ENCODE measurements at regions not wholly inside any gene's neighbourhood (a gene's known extent, or its start where the extent isn't known, plus 50 kb on each side); places are given as distances from the start of the nearest gene placed in this dataset.

- H3K4me3 Mint-ChIP-seq = no peak overlapping the region
- no peaks in the 10 kb centered on the region for H3K9me3 Mint-ChIP-seq
- DNase-seq = no peak
- no peak overlapping the region for H3K27ac Mint-ChIP-seq
- no peaks in the 10 kb centered on the region for H3K36me3 Mint-ChIP-seq (ENCODE audit: low read depth)
- peaks cover 12% of the 10 kb centered on the region for H3K4me1 Mint-ChIP-seq (ENCODE audit: low read depth)
- no peak for TF ChIP-seq CTCF (IDR thresholded peaks at IDR 0.05)
- H3K27me3 Mint-ChIP-seq (ENCODE audit: insufficient read depth) = no peaks in the 10 kb centered on the region
These were observed 326.9 kb upstream of the TNP1 start for GRCh38 chr2:217186668-217187159.

DNA sequence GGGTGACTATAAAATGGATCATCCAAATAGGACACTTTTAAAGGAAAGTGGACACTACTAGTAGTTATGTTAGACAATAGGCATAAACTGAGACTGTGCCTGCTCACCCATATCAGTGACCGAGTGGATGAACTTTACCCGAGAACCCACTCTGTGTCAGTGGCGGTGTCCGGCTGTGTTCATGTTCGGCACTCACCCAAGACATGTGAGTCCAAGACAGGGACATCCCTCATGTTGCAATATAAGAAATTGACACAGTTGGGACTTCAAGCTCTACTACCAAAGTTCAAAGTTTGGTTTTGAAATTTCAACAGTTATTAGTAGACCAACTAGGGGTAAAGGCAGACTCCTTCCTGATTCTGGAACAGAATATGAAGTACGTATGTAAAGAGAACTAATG lies 326.3 kb upstream of the TNP1 start:
- Mint-ChIP-seq H3K9me3 (no peaks in the 10 kb centered on the region), H3K27me3 (ENCODE audit: insufficient read depth) (no peaks in the 10 kb centered on the region), H3K27ac (no peak overlapping the region), H3K4me1 (ENCODE audit: low read depth) (peaks cover 12% of the 10 kb centered on the region), H3K36me3 (ENCODE audit: low read depth) (no peaks in the 10 kb centered on the region), H3K4me3 (no peak overlapping the region)
- no peak for DNase-seq
- no peak for TF ChIP-seq CTCF (IDR thresholded peaks at IDR 0.05)

DNA sequence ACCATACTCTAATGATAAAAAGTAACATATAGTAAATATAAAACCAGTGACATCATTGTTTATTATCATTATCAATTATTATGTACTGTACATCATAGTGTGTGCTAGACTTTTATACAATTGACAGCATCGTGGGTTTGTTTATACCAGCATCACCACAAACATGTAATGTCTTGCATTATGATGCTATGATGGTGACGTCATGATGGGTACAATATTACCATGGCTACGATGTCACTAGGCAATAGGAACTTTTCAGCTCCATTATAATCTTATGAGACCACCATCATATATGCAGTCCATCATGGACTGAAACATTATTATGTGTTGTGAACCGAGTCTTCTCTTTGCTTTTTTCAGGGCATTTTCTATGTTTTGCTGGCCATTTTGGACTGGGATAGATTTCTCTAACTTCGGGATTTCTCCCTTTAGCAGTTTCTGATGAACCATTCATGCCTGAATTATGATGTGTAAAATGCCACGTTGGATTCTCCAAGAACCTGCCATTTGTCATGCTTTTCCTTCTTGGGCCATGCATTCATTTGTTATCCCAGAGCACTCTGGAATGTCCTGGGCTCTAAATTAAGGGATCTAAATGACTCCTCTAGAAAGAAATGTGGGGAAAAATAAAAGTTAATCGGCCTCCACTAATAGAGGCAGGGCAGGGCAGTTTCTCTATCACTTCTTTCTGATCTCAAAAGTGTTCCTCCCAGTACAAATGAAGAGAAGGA lies 325.6 kb upstream of the TNP1 start:
- DNase-seq = no peak
- no peaks in the 10 kb centered on the region for H3K36me3 Mint-ChIP-seq (ENCODE audit: low read depth)
- H3K4me3 Mint-ChIP-seq = no peak overlapping the region
- H3K27me3 Mint-ChIP-seq (ENCODE audit: insufficient read depth) = no peaks in the 10 kb centered on the region
- H3K27ac Mint-ChIP-seq = no peak overlapping the region
- H3K9me3 Mint-ChIP-seq = no peaks in the 10 kb centered on the region
- no peak for TF ChIP-seq CTCF (IDR thresholded peaks at IDR 0.05)
- peaks cover 12% of the 10 kb centered on the region for H3K4me1 Mint-ChIP-seq (ENCODE audit: low read depth)

DNA sequence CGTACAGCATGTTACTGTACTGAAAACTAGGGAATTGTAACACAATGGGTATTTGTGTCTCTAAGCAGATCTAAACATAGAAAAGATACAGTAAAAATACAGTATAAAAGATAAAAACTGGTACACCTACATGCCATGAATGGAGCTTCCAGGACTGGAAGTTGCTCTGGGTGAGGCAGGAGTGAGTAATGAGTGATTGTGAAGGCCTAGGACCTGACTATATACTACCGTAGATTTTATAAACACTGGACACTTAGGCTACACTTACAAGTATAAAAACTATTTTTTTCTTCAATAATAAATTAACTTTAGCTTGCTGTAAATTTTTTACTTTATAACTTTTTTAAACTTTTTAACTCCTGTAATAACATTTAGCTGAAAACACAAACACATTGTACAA lies 324.4 kb upstream of the TNP1 start:
- Mint-ChIP-seq H3K4me3 (no peak overlapping the region), H3K9me3 (no peaks in the 10 kb centered on the region), H3K27ac (no peak overlapping the region), H3K36me3 (ENCODE audit: low read depth) (no peaks in the 10 kb centered on the region), H3K27me3 (ENCODE audit: insufficient read depth) (no peaks in the 10 kb centered on the region), H3K4me1 (ENCODE audit: low read depth) (peaks cover 12% of the 10 kb centered on the region)
- TF ChIP-seq CTCF (IDR thresholded peaks at IDR 0.05) = no peak
- no peak for DNase-seq

DNA sequence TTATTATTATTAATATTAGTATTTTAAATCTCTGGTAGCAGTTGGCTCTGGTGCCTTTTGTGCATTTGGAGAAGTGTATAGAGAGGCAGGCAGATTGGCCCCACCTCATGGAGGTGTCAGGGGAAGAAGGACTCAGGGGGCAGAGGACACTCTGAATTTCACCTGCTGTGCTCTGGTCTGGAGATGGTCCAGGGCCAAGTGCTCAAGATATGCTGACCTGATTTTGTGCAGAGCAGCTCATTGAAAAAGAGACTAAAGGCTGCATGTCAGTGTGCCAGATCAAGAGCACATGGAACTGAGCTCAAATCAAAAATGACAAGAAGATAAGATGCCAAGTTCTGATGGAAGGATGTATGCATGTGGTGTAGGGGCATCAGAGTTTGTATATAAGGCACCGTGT lies 323.6 kb upstream of the TNP1 start:
- Mint-ChIP-seq H3K4me1 (ENCODE audit: low read depth) (peaks cover 12% of the 10 kb centered on the region), H3K36me3 (ENCODE audit: low read depth) (no peaks in the 10 kb centered on the region), H3K4me3 (no peak overlapping the region), H3K27ac (no peak overlapping the region), H3K27me3 (ENCODE audit: insufficient read depth) (no peaks in the 10 kb centered on the region), H3K9me3 (no peaks in the 10 kb centered on the region)
- TF ChIP-seq CTCF (IDR thresholded peaks at IDR 0.05) = no peak
- no peak for DNase-seq

All from HFFc6 (cell line).